GM12878 (cell line): ENCODE measurements at regions not wholly inside any gene's neighbourhood (a gene's known extent, or its start where the extent isn't known, plus 50 kb on each side); places are given as distances from the start of the nearest gene placed in this dataset.

Source experiments
- ATAC-seq: fragments of 200-7000 bp; cut with Tn5 transposase; 3 replicates; pipeline ENCODE4 v1.9.1; 2020; ENCODE audit warnings: mild to moderate bottlenecking, moderate library complexity
- BruUV-seq: library from RNA; stranded (reverse); fragments of 400-500 nt; replicated peaks from 2 replicates; lab custom pipeline; 2021; lab: Mats Ljungman, UMichigan
- CTCF ChIA-PET: fragments of 300-600 bp; sonication (Branson Sonifier 250); formaldehyde crosslinking; extraction: SDS; loops from one replicate; lab custom pipeline; 2021; ENCODE audit warnings: inconsistent platforms; lab: Yijun Ruan, JAX
- POLR2A ChIA-PET: fragments of 350-600 bp; formaldehyde crosslinking; extraction: SDS; loops from one replicate; lab custom pipeline; 2021; ENCODE audit warnings: inconsistent platforms; lab: Charles Lee
- RAD21 ChIA-PET: fragments of 300-600 bp; sonication (Branson Sonifier 250); formaldehyde crosslinking; loops from one replicate; lab custom pipeline; 2023; ENCODE audit warnings: antibody characterized with exemption; ENCODE audit not compliant: unreplicated experiment; lab: Charles Lee
- SMC1A ChIA-PET: fragments of 300-600 bp; sonication (Branson Sonifier 250); formaldehyde crosslinking; loops from one replicate; lab custom pipeline; 2023; ENCODE audit not compliant: unreplicated experiment, uncharacterized antibody; lab: Charles Lee
- DNase-seq: peaks from one replicate; pipeline ENCODE4 v3.0.0-alpha.2; 2011; ENCODE audit warnings: low read depth, low spot score
- FAIRE-seq: peaks from 3 replicates; lab custom pipeline; 2011; peaks lifted over from hg19 to GRCh38; lab: Jason Lieb, UNC
- H2AFZ ChIP-seq: 2 replicates; pipeline ENCODE4 v1.6.0; 2011; ENCODE audit warnings: low read depth, low read length, control low read depth; ENCODE audit not compliant: control insufficient read depth
- H3K27ac ChIP-seq: 2 replicates; pipeline ENCODE4 v1.5.1; 2011; ENCODE audit warnings: control low read depth; ENCODE audit not compliant: control insufficient read depth, insufficient read depth
- H3K27me3 ChIP-seq, 2 experiments: replicated peaks in 1 of 2; 2 replicates each; pipeline versions ENCODE4 v1.6.0 to v1.6.1; 2011; ENCODE audit warnings: low read length in 1 of 2; ENCODE audit not compliant: control insufficient read depth in 2 of 2, insufficient read depth in 2 of 2
- H3K36me3 ChIP-seq, 2 experiments: 2 replicates each; pipeline ENCODE4 v1.5.1; 2011; ENCODE audit warnings: low read length in 1 of 2; ENCODE audit not compliant: control insufficient read depth in 2 of 2, insufficient read depth in 2 of 2
- H3K4me1 ChIP-seq: 2 replicates; pipeline ENCODE4 v1.6.1; 2011; ENCODE audit warnings: mild to moderate bottlenecking, low read length, moderate library complexity, mixed read lengths; ENCODE audit not compliant: control insufficient read depth, insufficient read depth
- H3K4me2 ChIP-seq: 2 replicates; pipeline ENCODE4 v1.6.0; 2011; ENCODE audit warnings: control low read depth; ENCODE audit not compliant: control insufficient read depth, insufficient read depth
- H3K4me3 ChIP-seq: fragments of 200-600 bp; sonication (generic); 2 replicates; pipeline ENCODE4 v1.5.1; 2016
- H3K79me2 ChIP-seq: 2 replicates; pipeline ENCODE4 v1.6.0; 2011; ENCODE audit warnings: low read length; ENCODE audit not compliant: control insufficient read depth, insufficient read depth
- H3K9ac ChIP-seq: 2 replicates; pipeline ENCODE4 v1.8.0; 2011; ENCODE audit warnings: low read length, control low read depth, mixed read lengths; ENCODE audit not compliant: control insufficient read depth, insufficient read depth
- H3K9me3 ChIP-seq: replicated peaks from 3 replicates; pipeline ENCODE4 v1.5.1; 2011; ENCODE audit warnings: mild to moderate bottlenecking, low read length; ENCODE audit not compliant: control insufficient read depth, insufficient read depth
- H4K20me1 ChIP-seq: 2 replicates; pipeline ENCODE4 v1.6.0; 2011; ENCODE audit not compliant: control insufficient read depth, insufficient read depth
- ATF2 ChIP-seq: IDR thresholded peaks from 2 replicates; pipeline ENCODE4 v1.6.1; 2012; ENCODE audit warnings: low read length, inconsistent platforms
- PAX8 ChIP-seq: fragments of 450-650 bp; IDR thresholded peaks from 2 replicates; pipeline ENCODE4 v1.6.1; 2017; ENCODE audit warnings: mild to moderate bottlenecking, moderate library complexity
- SMAD5 ChIP-seq: IDR thresholded peaks from 2 replicates; pipeline ENCODE4 v1.6.1; 2016; ENCODE audit warnings: antibody characterized with exemption, low read depth
- SMC3 ChIP-seq: IDR thresholded peaks from 2 replicates; pipeline ENCODE4 v1.6.1; 2011; ENCODE audit warnings: low read length, improper control_type of control experiment, borderline replicate concordance
- SPI1 ChIP-seq: IDR thresholded peaks from 2 replicates; pipeline ENCODE4 v1.6.1; 2011; ENCODE audit warnings: low read depth, mild to moderate bottlenecking, low read length, moderate library complexity, borderline replicate concordance; ENCODE audit not compliant: insufficient read depth
- STAT1 ChIP-seq: fragments of 450-650 bp; conservative IDR thresholded peaks from 2 replicates; pipeline ENCODE4 v1.6.1; 2014; ENCODE audit warnings: antibody characterized with exemption, mild to moderate bottlenecking
- ZBTB33 ChIP-seq: fragments of 450-650 bp; IDR thresholded peaks from 2 replicates; pipeline ENCODE4 v1.6.1; 2017; ENCODE audit warnings: mild to moderate bottlenecking
- ZBTB40 ChIP-seq: fragments of 450-650 bp; IDR thresholded peaks from 2 replicates; pipeline ENCODE4 v1.6.1; 2016; ENCODE audit warnings: mild to moderate bottlenecking, moderate library complexity, borderline replicate concordance
- WGBS: methylation state at CpG from one replicate; pipeline ENCODE4 v1.1.6; 2016; ENCODE audit warnings: low lambda C conversion rate; ENCODE audit not compliant: insufficient replicate concordance, insufficient coverage; ENCODE audit errors: missing lambda C conversion rate; 5-methylcytosine and 5-hydroxymethylcytosine counted together
- in situ Hi-C: fragments of 300-500 bp; cut with MboI; formaldehyde crosslinking; loops from 9 replicates; pipeline ENCODE4 v1.14.3; 2018; ENCODE audit warnings: mixed read lengths
- intact Hi-C: fragments of 100-400 bp; cut with micrococcal nuclease; formaldehyde crosslinking; loops from one replicate; pipeline ENCODE4 v1.14.2; 2022; ENCODE audit not compliant: unreplicated experiment

- intact Hi-C loops (no loop called here), in situ Hi-C loops (no loop called here)
- Histone ChIP-seq H3K9ac (no peak overlapping the region), H3K79me2 (no peaks in the 10 kb centered on the region), H2AFZ (no peak overlapping the region), H4K20me1 (no peaks in the 10 kb centered on the region), H3K36me3 (no peaks in the 10 kb centered on the region), H3K4me1 (no peaks in the 10 kb centered on the region)
- ChIA-PET CTCF (interaction anchor here (0.5 to 1.1 kb wide), 5 partner anchors 11 to 431 kb away, joined by 3 to 4 read pairs (median 3); no protein-coding TSS in a partner anchor), SMC1A (interaction anchor here (1.3 to 1.5 kb wide), 3 partner anchors 10 to 94 kb away, joined by 3 to 5 read pairs (median 5); no protein-coding TSS in a partner anchor), RAD21 (no interaction called here)
- TF ChIP-seq SMC3, result no peak
- no peak for TF ChIP-seq SPI1
- no peak for TF ChIP-seq ATF2
- TF ChIP-seq ZBTB40, result no peak
- no peak for TF ChIP-seq PAX8
- TF ChIP-seq STAT1, result no peak
- no peak for TF ChIP-seq SMAD5
- TF ChIP-seq ZBTB33, result no peak
- TF ChIP-seq, all 136 proteins: peak for 0
- no TSS peak for BruUV-seq
- Histone ChIP-seq H3K4me3 (no peak overlapping the region), H3K9me3 (no peaks in the 10 kb centered on the region; the same call in 2 of the 3 replicates), H3K27me3 (no peaks in the 10 kb centered on the region; a peak in 1 of 4 replicates), H3K27ac (no peak overlapping the region), H3K4me2 (no peak overlapping the region)
- ATAC-seq (peak; percentile 80), FAIRE-seq (no peak), DNase-seq (no peak)
- POLR2A ChIA-PET, result no interaction called here
- 0% methylated on average over 1 of the region's 1 CpG for WGBS
Measured at GRCh38 chr6:45808917-45809316, 206.7 kb downstream of the CLIC5 start.
